ENCODE measurements at regions not wholly inside any gene's neighbourhood (a gene's known extent, or its start where the extent isn't known, plus 50 kb on each side); places are given as distances from the start of the nearest gene placed in this dataset.

GRCh38 chr12:13597837-13598236 is 383.6 kb downstream of the GRIN2B start:
- no peak for DNase-seq (ENCODE audit: extremely low read depth, low read depth, low spot score)

GRCh38 chr12:13597166-13597565 is 384.2 kb downstream of the GRIN2B start:
- DNase-seq (ENCODE audit: extremely low read depth, low read depth, low spot score), result no peak

- DNase-seq (ENCODE audit: extremely low read depth, low read depth, low spot score), result no peak
Observed at GRCh38 chr12:13596714-13597113, 384.7 kb downstream of the GRIN2B start.

GRCh38 chr12:13595536-13596443 is 385.6 kb downstream of the GRIN2B start:
- DNase-seq (ENCODE audit: extremely low read depth, low read depth, low spot score), result no peak

- DNase-seq (ENCODE audit: extremely low read depth, low read depth, low spot score), result no peak
Observed at GRCh38 chr12:13594731-13595514, 386.5 kb downstream of the GRIN2B start.

GRCh38 chr12:13592063-13592942 is 389.1 kb downstream of the GRIN2B start:
- no peak for DNase-seq (ENCODE audit: extremely low read depth, low read depth, low spot score)

GRCh38 chr12:13591488-13591887 is 389.9 kb downstream of the GRIN2B start:
- DNase-seq (ENCODE audit: extremely low read depth, low read depth, low spot score), result no peak

- no peak for DNase-seq (ENCODE audit: extremely low read depth, low read depth, low spot score)
Observed at GRCh38 chr12:13591059-13591458, 390.3 kb downstream of the GRIN2B start.

GRCh38 chr12:13588574-13588973 is 392.0 kb downstream of the EMP1 start:
- no peak for DNase-seq (ENCODE audit: extremely low read depth, low read depth, low spot score)

- DNase-seq (ENCODE audit: extremely low read depth, low read depth, low spot score), result no peak
Observed at GRCh38 chr12:13587721-13588390, 391.3 kb downstream of the EMP1 start.

- DNase-seq (ENCODE audit: extremely low read depth, low read depth, low spot score), result no peak
Observed at GRCh38 chr12:13586361-13586760, 389.8 kb downstream of the EMP1 start.

- no peak for DNase-seq (ENCODE audit: extremely low read depth, low read depth, low spot score)
Observed at GRCh38 chr12:13584541-13584940, 388.0 kb downstream of the EMP1 start.

GRCh38 chr12:13583630-13584029 is 387.1 kb downstream of the EMP1 start:
- no peak for DNase-seq (ENCODE audit: extremely low read depth, low read depth, low spot score)

GRCh38 chr12:13582421-13582820 is 385.9 kb downstream of the EMP1 start:
- no peak for DNase-seq (ENCODE audit: extremely low read depth, low read depth, low spot score)

- DNase-seq (ENCODE audit: extremely low read depth, low read depth, low spot score), result no peak
Observed at GRCh38 chr12:13581031-13581430, 384.5 kb downstream of the EMP1 start.

- DNase-seq (ENCODE audit: extremely low read depth, low read depth, low spot score), result no peak
Observed at GRCh38 chr12:13580206-13580605, 383.7 kb downstream of the EMP1 start.

- DNase-seq (ENCODE audit: extremely low read depth, low read depth, low spot score), result no peak
Observed at GRCh38 chr12:13576935-13577500, 380.5 kb downstream of the EMP1 start.

- no peak for DNase-seq (ENCODE audit: extremely low read depth, low read depth, low spot score)
Observed at GRCh38 chr12:13573698-13574321, 377.3 kb downstream of the EMP1 start.

- DNase-seq (ENCODE audit: extremely low read depth, low read depth, low spot score), result no peak
Observed at GRCh38 chr12:13571035-13571434, 374.5 kb downstream of the EMP1 start.
